NCI-H2171 treated with DMSO at 0.1 percent for 48 hours (cell line): ENCODE measurements at regions not wholly inside any gene's neighbourhood (a gene's known extent, or its start where the extent isn't known, plus 50 kb on each side); places are given as distances from the start of the nearest gene placed in this dataset.
A peak's percentile ranks its signal among the peaks of the same experiment; 100 is the strongest.
"Not testable (repeated sequence)": the region's sequence is repeated elsewhere in the genome, so short reads cannot be mapped to it uniquely, and the experiment has no call there.

Source experiments
- DNase-seq: peaks from one replicate; lab custom pipeline; 2025; lab: John Stamatoyannopoulos, UW

DNA sequence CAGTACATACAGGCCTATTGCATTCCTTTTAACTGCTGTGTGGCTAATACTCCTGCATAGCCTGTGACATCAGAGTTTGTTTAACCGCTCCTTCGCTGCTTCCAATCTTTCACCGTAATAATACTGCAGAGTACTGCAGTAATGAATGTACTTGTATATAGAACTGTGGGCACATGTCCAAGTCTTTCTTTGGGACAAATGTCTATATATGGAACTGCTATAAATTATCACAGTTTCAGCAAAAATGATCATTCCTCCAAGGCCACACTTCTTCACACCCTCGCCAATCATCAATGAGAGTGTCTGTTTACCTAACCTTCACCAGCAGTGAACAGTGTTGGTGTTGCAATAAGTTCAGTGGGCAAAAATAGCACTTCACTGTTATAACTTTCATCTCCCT lies 230.4 kb downstream of the SP3 start:
- no peak for DNase-seq

DNA sequence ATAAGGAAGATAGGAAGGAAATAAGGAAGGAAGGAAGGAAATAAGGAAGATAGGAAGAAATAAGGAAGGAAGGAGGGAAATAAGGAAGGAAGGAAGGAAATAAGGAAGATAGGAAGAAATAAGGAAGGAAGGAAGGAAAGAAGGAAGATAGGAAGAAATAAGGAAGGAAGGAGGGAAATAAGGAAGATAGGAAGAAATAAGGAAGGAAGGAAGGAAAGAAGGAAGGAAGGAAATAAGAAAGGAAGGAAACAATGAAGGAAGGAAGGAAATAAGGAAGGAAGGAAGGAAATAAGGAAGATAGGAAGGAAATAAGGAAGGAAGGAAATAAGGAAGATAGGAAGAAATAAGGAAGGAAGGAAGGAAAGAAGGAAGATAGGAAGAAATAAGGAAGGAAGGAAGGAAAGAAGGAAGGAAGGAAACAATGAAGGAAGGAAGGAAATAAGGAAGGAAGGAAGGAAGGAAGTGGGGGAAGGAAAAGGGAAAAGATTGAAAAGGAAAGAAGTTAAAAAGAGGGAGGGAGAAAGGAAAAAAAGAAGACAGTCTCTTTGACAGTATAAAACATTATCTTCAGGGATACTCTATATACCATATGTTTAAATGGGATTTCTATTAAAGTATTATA lies 227.1 kb downstream of the SP3 start:
- DNase-seq = not testable (repeated sequence)

DNA sequence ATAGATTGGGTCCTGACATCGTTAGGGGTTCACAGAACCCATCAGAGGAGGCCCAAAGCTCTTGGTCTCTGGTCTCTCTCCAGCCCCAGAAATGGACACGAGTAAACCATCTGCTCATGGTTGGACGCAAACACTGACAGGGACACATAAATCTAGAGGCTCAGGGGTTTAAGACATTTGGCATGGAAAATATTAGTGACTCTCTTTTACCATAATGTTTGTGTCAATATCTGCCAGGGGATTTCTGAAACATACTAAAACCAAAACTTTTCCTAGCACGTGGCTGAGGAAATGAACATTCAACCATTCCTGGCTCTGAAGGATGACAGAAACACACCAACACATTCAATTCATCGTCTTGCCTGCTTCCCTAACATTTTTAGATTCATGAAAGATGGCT lies 226.2 kb downstream of the SP3 start:
- DNase-seq = no peak

DNA sequence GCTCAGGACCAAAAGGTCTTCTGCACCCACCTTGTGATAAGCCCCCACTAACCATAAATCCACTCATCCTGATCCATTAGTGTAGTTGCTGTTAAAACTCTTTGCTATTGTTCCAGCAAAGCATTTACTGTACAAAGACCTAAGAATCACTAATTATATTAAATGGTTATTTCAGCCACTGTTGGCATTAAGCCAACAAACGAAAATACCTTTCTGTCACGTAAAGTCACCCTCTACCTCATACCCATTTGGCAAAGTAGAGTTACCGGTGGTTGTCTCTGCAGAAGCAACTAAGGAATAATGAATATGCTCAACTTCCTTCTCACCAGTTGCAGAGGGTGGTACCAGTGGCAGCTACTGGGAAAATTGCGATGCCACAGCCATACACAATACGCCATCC lies 224.5 kb downstream of the SP3 start:
- DNase-seq = no peak

DNA sequence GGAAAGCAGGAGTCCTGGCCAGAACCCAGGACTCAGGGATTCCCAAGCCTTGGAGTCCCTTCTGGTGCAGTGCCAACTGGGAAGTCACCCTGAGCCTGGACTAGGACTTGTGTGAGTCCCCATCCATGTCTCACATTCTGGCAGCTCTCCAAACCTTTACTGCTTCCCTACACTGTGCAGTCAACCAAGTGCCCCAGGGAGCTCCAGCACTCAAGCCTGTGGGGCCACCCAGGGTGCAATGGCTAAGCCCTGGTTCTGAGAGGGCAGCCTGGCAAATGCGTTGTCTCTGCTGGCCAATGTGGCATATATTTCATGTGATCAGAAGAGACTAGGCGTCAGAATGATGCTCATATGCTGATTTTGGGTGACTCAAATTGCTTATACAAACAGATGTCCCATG lies 223.4 kb downstream of the SP3 start:
- DNase-seq = peak; percentile 55

DNA sequence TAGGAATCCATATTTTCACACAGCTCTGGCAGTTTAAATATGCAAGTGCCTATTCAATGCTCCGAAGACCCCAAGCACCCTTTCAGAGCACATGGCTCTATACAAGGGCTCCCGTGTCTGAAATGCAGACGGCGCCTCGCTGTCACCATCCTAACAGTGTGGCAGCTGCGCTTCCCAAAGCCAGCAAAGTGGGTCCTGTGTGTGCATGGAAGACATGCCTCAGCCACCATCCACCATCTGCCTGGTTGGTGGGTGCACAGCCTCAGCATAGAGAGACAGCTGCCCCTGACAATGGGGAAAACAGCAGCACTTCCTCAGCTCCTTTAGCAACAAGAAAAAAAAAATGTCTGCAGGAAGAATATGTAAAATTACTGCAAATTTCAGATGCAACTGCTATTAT lies 218.1 kb downstream of the SP3 start:
- peak; percentile 93 for DNase-seq

DNA sequence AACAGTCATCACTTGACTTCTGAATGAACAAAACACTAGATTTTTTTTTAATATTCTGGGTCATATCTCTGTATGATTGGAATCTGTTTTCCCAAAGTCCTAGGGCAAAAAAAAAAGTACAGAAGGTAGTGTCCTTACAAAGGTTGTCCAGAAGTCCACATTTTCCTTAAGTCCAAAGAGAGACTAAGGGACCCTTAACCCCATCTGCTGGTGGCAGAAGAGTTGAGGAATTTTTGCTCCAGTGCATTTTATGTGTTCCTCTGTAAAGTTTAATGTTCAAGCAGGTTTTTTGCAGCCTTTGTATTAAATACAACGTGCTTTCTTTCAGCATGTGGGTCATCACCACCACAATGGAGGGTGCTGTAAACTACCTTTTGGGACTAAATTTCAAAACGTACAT lies 215.9 kb downstream of the SP3 start:
- no peak for DNase-seq

DNA sequence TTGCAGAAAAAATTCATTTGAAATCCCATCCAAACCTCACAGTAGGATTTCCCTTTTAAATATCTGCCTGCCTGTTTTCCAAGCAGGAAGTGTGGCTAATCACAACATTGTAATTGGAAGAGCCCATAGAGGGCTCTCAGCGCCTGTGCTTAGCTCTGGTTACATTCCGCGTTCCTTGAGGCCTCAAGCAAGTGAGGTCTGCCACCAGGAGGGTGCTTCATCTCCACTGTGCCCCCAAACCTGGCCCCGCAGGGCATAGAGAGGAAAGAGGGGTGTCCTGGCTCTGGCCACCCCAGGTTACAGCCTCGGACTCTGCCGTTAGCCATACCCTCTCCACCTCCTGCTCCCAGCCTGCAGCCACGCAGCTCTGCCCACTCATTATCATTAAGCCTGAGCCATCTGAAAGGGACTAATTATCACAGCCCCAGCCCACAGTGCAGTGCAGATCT lies 214.8 kb downstream of the SP3 start:
- DNase-seq = no peak

DNA sequence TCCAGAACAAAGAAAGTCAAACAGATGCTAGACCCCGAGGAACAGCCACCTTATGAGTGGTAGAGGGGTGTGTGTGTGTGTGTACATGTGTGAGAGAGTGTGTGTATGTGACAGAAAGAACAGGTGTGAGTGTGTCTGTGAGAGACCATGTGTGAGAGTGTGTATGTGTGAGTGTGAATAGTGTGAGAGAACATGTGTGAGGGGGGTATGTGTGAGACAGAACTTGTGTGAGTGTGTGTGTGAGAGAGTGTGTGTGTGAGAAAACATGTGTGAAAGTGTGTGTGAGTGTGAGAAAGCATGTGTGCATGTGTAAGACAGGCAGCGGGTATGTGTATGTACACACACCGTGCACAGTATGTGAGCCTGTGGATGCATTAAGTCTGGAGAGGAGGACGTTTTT lies 214.3 kb downstream of the SP3 start:
- no peak for DNase-seq

DNA sequence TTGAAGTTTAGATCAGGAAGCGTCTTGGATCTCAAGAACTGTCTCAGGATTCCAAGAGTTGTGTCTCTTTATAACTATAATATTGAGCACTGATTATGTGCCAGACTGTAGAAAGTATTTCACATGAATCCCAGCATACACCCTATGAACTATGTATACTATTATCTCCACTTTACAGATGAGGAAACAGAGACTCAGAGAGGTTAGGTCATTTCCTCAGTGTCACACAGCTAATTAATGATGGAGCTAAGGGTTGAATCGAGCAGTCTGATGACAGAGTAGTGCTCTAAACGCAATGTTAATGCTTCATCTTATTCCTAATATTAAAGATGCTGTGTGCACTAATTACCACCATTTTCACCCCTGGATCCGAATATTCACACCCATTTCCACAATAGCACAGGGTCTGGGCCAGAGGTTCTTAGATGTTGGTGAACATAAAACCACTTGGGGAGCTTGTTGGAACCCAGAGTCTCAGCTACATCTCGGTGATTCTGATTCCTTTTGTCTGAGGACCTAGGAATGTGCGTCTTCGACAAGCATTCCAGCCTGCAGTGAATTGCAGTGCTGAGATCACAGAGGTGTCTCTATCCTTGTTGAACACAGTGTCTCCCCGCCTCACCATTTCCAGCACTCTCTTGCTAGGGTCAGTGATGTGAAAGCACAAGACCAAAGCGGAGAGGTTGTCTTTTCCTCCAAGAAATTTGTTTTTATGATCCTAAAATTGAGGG lies 213.8 kb downstream of the SP3 start:
- no peak for DNase-seq

DNA sequence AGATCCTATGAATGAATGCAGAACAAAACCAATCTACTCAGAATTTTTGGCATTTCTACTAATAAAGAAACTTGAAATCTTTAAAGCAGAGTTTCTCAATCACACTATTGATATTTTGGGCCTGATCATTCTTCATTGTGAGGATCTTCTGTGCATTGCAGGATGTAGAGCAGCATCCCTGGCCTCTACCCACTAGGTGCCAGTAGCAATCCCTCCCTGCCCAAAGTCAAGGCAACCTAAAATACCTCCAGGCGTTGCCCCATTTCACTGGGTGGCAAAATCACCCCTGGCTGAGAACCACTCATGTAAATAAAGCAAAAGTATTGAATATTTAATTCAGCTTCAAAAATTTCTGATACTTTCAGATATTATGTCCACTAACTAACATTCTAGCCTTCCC lies 213.0 kb downstream of the SP3 start:
- no peak for DNase-seq

DNA sequence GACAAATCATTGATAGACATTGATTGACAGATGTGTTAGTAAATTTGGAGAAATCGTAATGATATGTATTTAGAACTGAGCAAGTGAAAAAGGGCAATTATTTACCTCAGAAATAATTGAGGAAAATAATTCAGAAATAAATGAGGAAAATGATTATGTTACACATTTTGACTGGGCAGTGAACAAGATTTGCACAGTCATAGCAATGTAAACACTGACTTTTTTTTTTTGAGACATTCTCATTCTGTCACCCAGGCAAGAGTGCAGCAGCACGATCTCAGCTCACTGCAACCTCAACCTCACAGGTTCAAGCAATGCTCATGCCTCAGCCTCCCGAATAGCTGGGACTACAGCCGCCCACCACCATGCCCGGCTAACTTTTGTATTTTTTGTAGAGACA lies 211.7 kb downstream of the SP3 start:
- no peak for DNase-seq

DNA sequence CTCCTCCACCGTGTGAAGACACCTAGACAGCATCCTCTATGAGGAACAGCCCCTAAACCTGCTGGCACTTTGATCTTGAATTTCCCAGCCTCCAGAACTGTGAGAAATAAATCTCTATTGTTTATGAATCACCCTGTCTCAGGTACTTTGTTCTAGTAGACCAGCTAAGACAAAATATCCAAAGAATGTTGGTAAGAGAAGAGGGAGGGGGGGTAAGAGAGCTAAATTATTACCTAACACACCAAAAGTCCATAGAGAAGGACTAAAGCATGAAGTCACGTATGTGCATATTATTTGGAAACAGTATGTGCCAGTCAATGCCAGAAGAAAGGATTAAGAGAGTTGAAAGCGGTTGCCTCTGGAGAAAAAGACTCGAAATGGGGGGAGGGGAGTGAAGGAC lies 211.0 kb downstream of the SP3 start:
- DNase-seq = no peak

DNA sequence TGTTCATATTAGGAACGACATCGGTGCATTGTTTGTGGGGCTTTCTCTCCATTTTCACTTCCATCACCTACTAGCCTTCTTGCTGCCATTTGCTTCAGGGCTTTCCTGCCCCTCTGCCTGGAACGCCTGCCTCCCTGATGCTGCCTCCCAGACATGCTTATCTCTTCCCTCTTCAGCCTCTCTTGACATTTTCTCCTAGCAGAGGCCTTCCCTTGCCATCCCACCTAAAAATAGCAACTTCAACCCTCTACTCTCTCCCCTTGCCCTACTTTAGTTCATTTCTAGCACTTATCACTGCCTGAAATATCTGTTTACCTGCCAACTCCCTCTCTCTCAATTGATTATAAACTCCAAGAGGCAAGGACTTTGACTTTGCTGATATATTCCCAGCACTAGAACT lies 210.3 kb downstream of the SP3 start:
- DNase-seq = no peak

DNA sequence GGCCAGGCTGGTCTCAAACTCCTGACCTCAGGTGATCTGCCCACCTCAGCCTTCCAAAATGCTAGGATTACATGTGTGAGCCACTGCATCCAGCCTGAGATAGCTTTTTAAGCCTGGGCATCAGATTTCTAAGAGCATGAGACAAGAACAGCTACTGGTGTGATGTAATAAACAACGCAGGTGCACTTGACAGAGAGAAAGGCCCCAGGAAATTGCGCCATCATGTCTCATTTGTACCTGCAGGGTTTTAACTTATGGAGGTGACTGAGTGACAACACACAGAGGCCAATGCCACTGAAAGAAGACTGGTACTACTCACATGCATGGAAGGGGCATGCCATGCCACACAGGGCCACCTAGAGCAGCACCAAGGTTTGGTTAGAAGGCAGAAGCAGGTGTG lies 209.4 kb downstream of the SP3 start:
- DNase-seq = no peak

DNA sequence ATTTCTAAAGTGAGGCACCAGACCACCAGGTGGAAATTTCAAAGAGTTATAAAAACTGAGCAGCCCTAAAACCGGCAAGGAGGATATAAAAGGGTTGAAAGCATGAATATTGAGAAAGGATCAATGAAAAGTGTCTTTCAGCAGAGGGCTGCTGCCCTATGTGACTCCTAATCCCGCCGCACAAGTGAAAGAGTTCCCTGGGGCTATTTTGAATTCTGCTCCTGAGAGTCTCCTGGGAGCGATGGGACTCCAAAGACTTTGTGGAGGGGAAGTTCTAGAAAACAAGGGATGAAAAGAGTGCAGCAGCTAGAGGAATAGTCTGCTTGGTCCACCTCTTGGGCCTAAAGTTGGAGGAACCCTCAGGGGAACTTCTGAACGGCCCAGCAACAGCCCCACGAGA lies 205.2 kb downstream of the SP3 start:
- DNase-seq = no peak

DNA sequence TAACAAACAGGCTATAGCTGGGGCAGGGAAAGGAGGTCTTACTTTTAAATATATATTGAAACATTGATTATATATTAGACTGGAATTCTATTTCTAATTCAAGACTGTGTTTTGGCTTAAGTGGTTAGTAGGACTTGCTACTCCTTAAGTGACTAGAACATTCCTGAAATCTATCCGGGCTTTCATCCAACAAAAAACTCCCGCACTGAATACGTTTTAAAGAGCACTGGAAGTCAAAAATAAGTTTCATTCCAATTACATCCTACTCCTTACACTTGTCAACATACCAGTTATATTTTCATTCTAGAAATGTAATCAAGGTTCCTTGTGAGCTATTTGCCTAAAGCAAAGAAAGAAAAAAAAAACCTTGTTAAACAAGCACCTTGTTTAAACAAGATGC lies 204.6 kb downstream of the SP3 start:
- no peak for DNase-seq

DNA sequence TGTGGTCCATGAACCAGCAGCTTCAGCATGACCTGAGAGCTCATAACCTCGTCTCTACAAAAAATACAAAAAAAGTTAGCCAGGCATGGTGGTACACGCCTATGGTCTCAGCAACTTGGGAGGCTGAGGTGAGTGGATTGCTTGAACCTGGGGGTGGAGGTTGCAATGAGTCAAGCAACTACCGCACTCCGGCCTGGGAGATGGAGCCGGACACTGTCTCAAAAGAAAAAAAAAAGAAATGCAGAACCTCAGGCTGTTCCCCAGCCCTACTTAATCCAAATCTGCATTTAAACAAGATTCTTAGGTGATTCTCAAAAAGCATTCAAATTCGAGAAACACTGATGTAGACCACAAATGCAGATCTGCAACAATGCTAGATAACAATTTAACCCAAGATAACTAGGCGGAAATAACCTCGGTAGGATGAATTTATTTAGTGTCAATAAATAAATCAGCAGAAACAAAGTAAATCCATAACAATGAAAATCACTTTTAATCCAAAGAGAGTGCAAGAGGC lies 203.5 kb downstream of the SP3 start:
- no peak for DNase-seq

DNA sequence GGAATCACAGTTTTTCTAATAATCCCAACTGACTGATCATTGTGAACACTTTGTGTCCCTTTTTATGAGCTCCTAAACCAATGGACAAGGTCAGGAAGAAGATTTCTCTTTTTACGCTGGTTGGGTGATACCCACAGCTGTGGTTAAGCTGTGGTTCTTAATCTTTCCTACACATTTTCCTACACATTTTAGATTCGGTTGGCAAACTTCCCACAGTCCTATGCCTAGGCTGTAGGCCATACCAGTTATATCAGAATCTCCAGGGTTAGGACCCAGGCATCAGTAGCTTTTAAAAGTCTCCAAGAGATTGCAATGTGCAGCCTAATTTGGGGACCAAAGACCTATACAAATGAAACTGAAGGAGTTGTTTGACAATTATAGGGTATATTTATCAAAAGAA lies 203.0 kb downstream of the SP3 start:
- DNase-seq = no peak

DNA sequence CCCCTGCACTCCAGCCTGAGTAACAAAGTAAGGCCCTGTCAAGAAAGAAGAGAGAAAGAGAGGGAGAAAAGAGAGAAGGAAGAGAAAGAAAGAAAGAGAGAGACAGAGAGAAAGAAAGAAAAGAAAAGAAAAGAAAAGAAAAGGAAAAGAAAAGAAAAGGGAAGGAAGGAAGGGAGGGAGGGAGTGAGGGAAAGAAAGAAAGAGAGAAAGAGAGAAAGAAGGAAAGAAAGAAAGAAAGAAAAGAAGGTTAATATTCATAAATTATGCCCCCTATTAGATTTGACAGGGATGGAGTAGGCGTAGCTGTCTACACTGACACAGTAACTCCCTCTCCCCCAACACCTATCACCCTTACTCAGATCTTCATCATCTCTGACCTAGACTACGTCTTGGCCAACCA lies 202.3 kb downstream of the SP3 start:
- no peak for DNase-seq

DNA sequence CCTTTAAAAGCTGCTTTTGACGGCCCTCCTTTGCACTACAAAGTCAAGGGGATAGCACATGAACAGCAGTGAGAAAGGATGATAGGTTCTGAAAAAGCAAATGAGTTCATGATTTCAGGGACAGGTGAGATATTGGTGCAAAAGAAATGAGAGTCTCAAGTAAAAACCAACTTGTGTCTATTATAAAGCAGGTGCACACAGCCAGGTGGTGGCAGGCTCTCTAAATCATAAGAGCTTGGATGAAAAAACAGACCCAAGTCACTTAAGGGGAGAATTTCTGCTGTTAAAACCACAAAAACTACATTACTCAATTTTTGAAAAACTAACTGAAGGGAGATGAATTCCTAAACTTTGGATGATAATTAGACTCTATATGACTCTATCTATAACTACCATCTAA lies 201.5 kb downstream of the SP3 start:
- DNase-seq = peak; percentile 15

DNA sequence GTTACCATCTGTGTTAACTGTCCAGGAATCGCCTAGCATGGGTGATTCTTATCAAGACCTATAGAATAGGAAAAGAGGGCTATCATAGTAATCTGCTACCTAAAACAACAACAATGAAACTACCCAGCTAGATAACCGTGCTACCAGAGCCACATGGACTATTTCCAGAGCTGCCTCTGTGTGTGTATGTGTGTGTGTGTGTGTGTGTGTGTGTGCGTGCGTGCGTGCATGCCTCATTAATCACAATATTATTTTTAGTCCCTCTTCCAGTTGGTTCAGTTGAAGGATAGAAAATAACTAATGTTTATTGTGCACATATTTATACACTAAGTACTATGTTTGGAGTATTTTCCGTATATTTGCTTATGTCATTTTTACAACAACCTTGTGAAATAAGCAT lies 201.1 kb downstream of the SP3 start:
- peak; percentile 15 for DNase-seq

DNA sequence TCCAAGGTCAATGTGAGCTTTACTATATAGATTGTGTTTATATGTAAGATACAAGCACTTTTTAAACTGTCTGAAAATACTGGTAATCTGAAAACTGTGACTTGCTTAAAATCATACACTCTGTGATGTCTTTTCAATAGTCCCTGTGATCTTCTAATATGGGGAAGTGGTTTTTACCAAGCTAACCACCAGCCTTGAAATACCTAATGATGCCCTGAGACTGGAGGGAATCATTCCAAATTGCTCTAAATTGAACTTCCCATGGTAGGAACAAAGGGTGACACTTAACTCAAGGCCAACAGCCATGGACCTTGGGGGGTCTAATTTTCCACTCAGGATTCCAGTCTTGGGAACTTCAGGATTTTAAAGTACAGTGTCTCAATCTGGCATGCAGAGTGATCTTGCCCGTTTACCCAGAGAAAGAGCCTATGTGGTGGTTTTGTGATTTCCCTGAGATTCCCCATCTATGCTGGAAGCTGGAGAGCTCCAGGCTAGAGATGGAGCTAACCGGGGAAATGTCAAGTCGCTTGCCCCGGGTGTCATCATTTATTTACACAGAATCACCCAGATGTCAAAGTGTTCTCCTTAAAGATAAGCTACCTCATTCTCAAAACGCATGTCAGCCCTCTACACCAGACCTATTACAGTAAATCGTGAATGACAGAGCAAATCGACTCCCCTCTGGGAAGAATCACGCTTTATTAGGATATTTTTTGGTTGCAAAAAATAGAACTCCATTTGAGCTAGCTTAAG lies 198.5 kb downstream of the SP3 start:
- DNase-seq = no peak
